GM12873 (cell line): ENCODE measurements at regions not wholly inside any gene's neighbourhood (a gene's known extent, or its start where the extent isn't known, plus 50 kb on each side); places are given as distances from the start of the nearest gene placed in this dataset.

Source experiments
- CTCF ChIP-seq: IDR thresholded peaks from 2 replicates; pipeline ENCODE4 v1.5.1; 2012; ENCODE audit warnings: low read depth, mild to moderate bottlenecking, moderate library complexity, low read length, control low read depth; ENCODE audit not compliant: insufficient read depth; ENCODE audit errors: missing control alignments

DNA sequence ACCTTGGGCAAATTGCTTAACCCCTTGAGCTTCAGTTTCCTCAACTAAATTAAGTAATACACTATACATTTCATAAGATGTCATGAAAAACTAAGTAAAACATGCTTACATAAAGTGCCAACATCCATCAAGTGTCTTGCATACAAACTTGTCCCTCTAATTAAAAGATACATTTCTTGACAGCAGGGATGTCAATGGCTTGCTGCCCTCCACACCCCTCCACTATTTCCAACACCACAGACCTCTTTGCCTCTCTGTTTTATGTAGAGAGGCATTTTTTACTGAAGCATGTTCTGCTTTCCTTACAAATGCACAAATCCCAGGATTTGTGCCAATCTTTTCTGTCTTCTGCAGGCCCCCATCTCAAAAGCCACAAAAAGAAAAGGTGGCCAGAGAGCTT lies 89.0 kb upstream of the HOXC13 start:
- TF ChIP-seq CTCF, result no peak

DNA sequence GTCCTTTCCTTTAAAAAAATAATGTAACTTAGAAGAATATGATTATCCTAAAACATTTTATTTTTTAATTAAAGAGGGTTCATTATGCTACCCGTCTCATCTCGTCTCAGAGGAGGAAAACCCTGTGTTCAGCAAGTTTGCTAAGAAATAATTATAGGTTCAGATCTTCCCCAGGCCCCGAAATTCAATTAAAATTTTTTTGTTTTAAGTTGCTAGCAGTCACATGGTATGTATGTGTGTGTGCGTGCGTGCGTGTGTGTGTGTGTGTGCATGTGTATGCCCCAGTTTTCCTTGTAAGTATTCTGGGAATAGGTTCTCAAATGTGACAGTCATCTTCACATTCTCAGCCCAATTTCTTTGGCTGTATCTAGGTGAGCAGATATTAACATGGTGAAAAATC lies 86.6 kb upstream of the HOXC13 start:
- TF ChIP-seq CTCF, result no peak

- TF ChIP-seq CTCF, result no peak
Observed at GRCh38 chr12:53852992-53853391, 85.6 kb upstream of the HOXC13 start.

- no peak for TF ChIP-seq CTCF
Observed at GRCh38 chr12:53854701-53855316, 83.8 kb upstream of the HOXC13 start.

- TF ChIP-seq CTCF, result no peak
Observed at GRCh38 chr12:53856132-53856531, 82.5 kb upstream of the HOXC13 start.

DNA sequence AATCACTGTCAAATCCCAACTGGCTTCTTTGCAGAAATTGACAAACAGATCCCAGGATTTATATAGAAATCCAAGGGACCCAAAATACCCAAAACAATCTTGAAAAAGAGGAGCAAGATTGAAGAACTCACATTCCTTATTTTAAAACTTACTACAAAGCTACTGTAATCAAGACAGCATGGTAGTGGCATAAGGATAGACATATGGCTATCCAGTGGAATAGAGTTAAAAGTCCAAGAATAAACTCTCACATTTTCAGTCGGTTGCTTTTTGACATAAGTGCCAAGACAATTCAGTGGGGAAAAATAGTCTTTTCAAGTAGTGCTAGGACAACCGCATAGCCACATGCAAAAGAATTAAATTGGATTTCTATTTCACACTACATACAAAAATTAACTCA lies 81.0 kb upstream of the HOXC13 start:
- TF ChIP-seq CTCF, result no peak

DNA sequence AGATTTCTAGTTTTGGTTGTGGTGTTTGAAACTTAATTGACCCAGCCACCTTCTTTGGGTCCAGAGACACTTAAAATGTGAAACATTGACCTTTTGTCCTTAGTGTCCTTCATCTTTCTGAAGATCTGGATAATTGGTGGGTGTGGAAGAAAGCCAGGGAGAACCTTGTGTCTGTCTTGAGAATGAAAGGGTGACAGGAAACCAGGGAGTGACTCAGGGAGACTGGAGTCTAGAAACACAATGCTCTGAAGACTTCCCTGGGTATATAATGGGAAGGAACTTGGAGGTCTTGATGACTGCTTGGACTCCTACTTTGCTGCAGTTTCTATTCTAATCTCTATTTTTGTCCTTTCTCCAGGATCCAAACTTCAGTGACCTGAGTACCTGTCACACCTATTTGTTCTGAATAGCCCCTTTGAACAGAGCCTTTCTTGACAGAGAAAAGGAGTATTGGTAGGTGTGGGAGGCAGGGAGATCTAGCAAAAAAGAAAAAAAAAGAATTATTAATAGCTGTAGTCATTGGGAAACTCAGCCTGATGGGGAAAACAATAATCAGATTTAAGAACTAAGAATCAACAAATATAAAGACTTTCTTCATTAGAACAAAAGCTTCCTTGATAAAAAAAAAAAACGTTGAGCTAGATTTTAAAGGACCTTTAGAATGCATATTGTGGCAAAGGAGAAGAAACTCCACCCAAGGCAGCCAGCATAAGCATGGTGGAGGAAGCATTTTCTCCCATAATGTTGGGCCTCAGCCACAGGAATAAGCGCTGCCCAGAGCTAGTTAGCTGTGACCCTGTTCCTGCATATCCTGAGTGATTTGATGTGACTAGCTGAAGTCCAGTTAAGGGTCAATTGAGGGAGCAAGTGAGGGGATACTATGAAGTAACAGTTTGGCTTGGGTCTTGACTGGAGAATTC lies 77.9 kb upstream of the HOXC13 start:
- TF ChIP-seq CTCF, result no peak
